ENCODE measurements at regions not wholly inside any gene's neighbourhood (a gene's known extent, or its start where the extent isn't known, plus 50 kb on each side); places are given as distances from the start of the nearest gene placed in this dataset.

- TF ChIP-seq, protein P1, sequence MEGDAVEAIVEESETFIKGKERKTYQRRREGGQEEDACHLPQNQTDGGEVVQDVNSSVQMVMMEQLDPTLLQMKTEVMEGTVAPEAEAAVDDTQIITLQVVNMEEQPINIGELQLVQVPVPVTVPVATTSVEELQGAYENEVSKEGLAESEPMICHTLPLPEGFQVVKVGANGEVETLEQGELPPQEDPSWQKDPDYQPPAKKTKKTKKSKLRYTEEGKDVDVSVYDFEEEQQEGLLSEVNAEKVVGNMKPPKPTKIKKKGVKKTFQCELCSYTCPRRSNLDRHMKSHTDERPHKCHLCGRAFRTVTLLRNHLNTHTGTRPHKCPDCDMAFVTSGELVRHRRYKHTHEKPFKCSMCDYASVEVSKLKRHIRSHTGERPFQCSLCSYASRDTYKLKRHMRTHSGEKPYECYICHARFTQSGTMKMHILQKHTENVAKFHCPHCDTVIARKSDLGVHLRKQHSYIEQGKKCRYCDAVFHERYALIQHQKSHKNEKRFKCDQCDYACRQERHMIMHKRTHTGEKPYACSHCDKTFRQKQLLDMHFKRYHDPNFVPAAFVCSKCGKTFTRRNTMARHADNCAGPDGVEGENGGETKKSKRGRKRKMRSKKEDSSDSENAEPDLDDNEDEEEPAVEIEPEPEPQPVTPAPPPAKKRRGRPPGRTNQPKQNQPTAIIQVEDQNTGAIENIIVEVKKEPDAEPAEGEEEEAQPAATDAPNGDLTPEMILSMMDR (IDR thresholded peaks at IDR 0.05) = no peak
- TF ChIP-seq POLR2A (IDR thresholded peaks at IDR 0.05; ENCODE audit: low read depth) (no peak), EP300 (IDR thresholded peaks at IDR 0.05) (no peak), POLR2AphosphoS5 (IDR thresholded peaks at IDR 0.05) (no peak)
Measured at GRCh38 chr4:23083391-23083790, 390.7 kb downstream of the GBA3 start.

Data from esophagus muscularis mucosa (tissue), 4 donors.